Activated B cell treated with CpG ODN at 0.5 μM for 24 hours (primary cell): ENCODE measurements at regions not wholly inside any gene's neighbourhood (a gene's known extent, or its start where the extent isn't known, plus 50 kb on each side); places are given as distances from the start of the nearest gene placed in this dataset.
A peak's percentile ranks its signal among the peaks of the same experiment; 100 is the strongest.

Experiments
- ATAC-seq: fragments of 200-7000 bp; cut with Tn5 transposase; one replicate; pipeline ENCODE4 v1.10.0; 2021; ENCODE audit warnings: low read depth, mild to moderate bottlenecking, moderate library complexity
- CTCF ChIA-PET: fragments of 350-600 bp; sonication (Branson Sonifier 250); formaldehyde crosslinking; loops from one replicate; lab custom pipeline; 2021; ENCODE audit warnings: antibody characterized with exemption; lab: Charles Lee
- POLR2A ChIA-PET: fragments of 350-600 bp; sonication (Branson Sonifier 250); formaldehyde crosslinking; loops from one replicate; lab custom pipeline; 2021; ENCODE audit warnings: antibody characterized with exemption; lab: Charles Lee
- DNase-seq: peaks from one replicate; pipeline ENCODE4 v3.0.0; 2022
- H3K27ac Mint-ChIP-seq: one replicate; pipeline ENCODE4 v1.8.0; 2020; ENCODE audit warnings: mixed read lengths
- H3K27me3 Mint-ChIP-seq: one replicate; pipeline ENCODE4 v1.8.0; 2021; ENCODE audit warnings: mixed read lengths
- H3K36me3 Mint-ChIP-seq: one replicate; pipeline ENCODE4 v1.8.0; 2021; ENCODE audit warnings: low read depth, mixed read lengths
- H3K4me1 Mint-ChIP-seq: one replicate; pipeline ENCODE4 v1.8.0; 2021; ENCODE audit warnings: mixed read lengths
- H3K4me3 Mint-ChIP-seq: one replicate; pipeline ENCODE4 v1.8.0; 2020; ENCODE audit warnings: mild to moderate bottlenecking, mixed read lengths
- H3K9me3 Mint-ChIP-seq: one replicate; pipeline ENCODE4 v1.8.0; 2020; ENCODE audit warnings: mixed read lengths
- intact Hi-C: fragments of 100-400 bp; cut with micrococcal nuclease; formaldehyde crosslinking; loops from one replicate; pipeline ENCODE4 v1.15.1; 2024
- TF ChIP-seq, protein P1 (sequence below): fragments of 200-600 bp; IDR thresholded peaks from one replicate; pipeline ENCODE4 v1.8.0; 2022; ENCODE audit warnings: antibody characterized with exemption, mild to moderate bottlenecking

DNA sequence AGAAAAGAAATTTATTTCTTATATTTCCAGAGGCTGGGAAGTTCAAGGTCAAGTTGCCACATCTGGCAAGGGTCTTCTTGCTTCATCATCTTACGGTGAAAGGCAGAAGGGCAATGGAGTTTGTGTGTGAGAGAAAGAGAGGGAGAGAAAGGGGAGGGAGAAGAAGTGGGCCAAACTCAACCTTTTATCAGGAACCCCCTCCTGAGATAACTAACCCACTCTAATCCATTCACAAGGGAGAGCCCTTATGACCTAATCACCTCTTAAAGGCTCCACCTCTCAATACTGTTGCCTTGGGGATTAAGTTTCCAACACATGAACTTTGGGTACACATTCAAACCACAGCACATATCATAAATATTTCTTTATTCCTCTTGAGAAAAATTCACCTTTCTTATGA lies 203.3 kb upstream of the FAM241A start:
- TF ChIP-seq, protein P1, sequence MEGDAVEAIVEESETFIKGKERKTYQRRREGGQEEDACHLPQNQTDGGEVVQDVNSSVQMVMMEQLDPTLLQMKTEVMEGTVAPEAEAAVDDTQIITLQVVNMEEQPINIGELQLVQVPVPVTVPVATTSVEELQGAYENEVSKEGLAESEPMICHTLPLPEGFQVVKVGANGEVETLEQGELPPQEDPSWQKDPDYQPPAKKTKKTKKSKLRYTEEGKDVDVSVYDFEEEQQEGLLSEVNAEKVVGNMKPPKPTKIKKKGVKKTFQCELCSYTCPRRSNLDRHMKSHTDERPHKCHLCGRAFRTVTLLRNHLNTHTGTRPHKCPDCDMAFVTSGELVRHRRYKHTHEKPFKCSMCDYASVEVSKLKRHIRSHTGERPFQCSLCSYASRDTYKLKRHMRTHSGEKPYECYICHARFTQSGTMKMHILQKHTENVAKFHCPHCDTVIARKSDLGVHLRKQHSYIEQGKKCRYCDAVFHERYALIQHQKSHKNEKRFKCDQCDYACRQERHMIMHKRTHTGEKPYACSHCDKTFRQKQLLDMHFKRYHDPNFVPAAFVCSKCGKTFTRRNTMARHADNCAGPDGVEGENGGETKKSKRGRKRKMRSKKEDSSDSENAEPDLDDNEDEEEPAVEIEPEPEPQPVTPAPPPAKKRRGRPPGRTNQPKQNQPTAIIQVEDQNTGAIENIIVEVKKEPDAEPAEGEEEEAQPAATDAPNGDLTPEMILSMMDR, result no peak
- ATAC-seq (no peak), DNase-seq (no peak)
- Mint-ChIP-seq H3K27me3 (peaks cover 4% of the 10 kb centered on the region), H3K4me3 (no peak overlapping the region), H3K4me1 (no peaks in the 10 kb centered on the region), H3K27ac (no peak overlapping the region), H3K9me3 (no peaks in the 10 kb centered on the region), H3K36me3 (no peaks in the 10 kb centered on the region)
- intact Hi-C loops, result loop anchor here (10.0 kb wide), 1 partner anchor 663 kb away; no protein-coding TSS in a partner anchor
- ChIA-PET CTCF (no interaction called here), POLR2A (no interaction called here)

DNA sequence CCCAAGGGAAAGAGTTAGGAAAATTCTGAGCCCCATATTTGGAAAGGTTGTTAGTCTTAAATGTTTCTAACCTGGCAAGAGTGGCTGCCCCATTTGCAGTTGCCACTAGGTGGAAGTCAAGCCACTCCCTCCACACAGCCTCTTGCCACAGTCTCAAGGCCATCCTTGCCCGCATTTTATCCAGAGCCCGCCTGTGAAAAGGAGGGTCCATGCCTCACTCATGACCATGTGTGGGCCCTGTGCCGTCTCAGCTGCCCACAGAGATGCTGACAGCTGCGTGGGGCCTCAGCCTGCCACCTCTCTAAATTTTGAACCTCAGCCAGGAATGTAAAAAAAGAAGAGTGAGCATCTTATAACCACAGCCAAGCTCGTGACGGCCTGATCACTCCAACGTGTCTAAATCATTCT lies 201.5 kb upstream of the FAM241A start:
- no peaks in the 10 kb centered on the region for H3K9me3 Mint-ChIP-seq
- ATAC-seq (peak; percentile 57), DNase-seq (no peak)
- no peak overlapping the region for H3K4me3 Mint-ChIP-seq
- H3K27me3 Mint-ChIP-seq, result no peaks in the 10 kb centered on the region
- intact Hi-C loops, result loop anchor here (1.0 to 10.0 kb wide), 2 partner anchors 88 to 661 kb away; no protein-coding TSS in a partner anchor
- no peaks in the 10 kb centered on the region for H3K36me3 Mint-ChIP-seq
- ChIA-PET POLR2A (no interaction called here), CTCF (interaction anchor here (0.6 to 2.5 kb wide), 4 partner anchors 9 to 88 kb away, joined by 3 to 29 read pairs (median 6); no protein-coding TSS in a partner anchor)
- TF ChIP-seq, protein P1, result no peak
- H3K27ac Mint-ChIP-seq, result no peak overlapping the region
- no peaks in the 10 kb centered on the region for H3K4me1 Mint-ChIP-seq

DNA sequence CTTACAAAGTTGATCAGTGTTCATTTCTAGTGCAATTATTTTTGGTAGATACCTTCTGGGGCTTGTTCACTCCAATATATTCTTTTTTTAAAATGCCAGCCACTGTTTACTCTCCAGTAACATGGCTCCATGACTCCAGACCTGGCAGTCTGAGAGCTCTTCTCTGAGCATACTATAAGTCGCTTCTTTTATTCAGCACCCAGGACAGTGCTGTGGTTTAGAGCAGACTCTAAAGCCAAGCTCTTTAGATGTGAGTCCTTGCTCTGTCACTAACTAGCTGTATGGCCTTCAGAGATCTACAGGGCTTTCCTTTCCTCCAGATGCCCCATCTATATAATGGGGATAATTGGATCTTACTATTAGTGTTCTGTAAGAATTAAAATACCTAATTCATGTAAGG lies 200.2 kb upstream of the FAM241A start:
- Mint-ChIP-seq H3K27me3 (no peaks in the 10 kb centered on the region), H3K9me3 (peaks cover 4% of the 10 kb centered on the region), H3K27ac (no peak overlapping the region), H3K36me3 (no peaks in the 10 kb centered on the region), H3K4me1 (no peaks in the 10 kb centered on the region), H3K4me3 (no peak overlapping the region)
- CTCF ChIA-PET, result interaction anchor here (0.6 to 2.5 kb wide), 5 partner anchors 8 to 108 kb away, joined by 3 to 29 read pairs (median 4); no protein-coding TSS in a partner anchor
- POLR2A ChIA-PET, result no interaction called here
- intact Hi-C loops, result loop anchor here (10.0 kb wide), 1 partner anchor 660 kb away; no protein-coding TSS in a partner anchor
- TF ChIP-seq, protein P1, result no peak
- ATAC-seq (no peak), DNase-seq (no peak)

DNA sequence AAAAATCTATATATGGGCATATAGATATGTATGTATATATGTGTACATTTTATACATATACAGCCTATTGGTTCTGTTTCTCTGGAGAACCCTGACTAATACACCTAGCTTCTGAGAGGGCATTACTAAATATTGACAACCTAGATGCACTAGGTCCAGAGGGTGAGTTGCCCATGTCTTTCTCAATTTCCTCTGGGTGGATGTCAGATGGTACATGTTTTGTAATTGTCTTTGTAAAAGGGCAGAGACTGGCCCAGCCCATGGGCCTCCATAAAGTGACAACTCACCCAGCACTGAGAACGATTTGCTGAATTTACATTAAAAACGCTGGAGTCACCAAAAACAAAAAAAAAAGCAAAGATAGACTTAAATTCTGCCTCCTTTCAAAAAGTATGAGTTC lies 198.5 kb upstream of the FAM241A start:
- POLR2A ChIA-PET, result no interaction called here
- H3K9me3 Mint-ChIP-seq, result peaks cover 10% of the 10 kb centered on the region
- TF ChIP-seq, protein P1, result no peak
- no peak for ATAC-seq
- no peaks in the 10 kb centered on the region for H3K27me3 Mint-ChIP-seq
- no peak for DNase-seq
- intact Hi-C loops, result loop anchor here (10.0 kb wide), 1 partner anchor 658 kb away; no protein-coding TSS in a partner anchor
- CTCF ChIA-PET, result no interaction called here
- no peak overlapping the region for H3K27ac Mint-ChIP-seq
- no peaks in the 10 kb centered on the region for H3K4me1 Mint-ChIP-seq
- no peaks in the 10 kb centered on the region for H3K36me3 Mint-ChIP-seq
- H3K4me3 Mint-ChIP-seq, result no peak overlapping the region

DNA sequence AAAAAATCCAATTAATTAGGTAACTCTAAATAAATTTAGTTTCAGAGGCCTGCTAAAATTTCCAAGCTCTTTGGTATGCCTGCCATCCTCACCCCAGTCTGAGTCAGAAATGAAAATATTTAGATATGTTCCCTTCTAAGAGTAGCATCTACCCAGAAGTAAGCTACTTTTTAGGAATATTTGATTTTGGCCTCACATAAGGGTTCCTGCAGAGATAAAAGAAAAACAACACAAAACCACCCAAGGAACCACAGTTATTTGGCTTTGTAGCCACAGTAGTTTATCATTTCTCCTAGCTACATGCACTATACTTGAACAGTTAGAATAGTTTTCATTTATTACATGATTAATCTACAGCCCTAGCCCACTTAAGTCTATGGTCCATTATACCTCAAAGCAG lies 192.6 kb upstream of the FAM241A start:
- TF ChIP-seq, protein P1, result no peak
- DNase-seq (no peak), ATAC-seq (no peak)
- H3K4me3 Mint-ChIP-seq, result no peak overlapping the region
- H3K9me3 Mint-ChIP-seq, result peaks cover 10% of the 10 kb centered on the region
- peaks cover 4% of the 10 kb centered on the region for H3K27me3 Mint-ChIP-seq
- POLR2A ChIA-PET, result no interaction called here
- no peaks in the 10 kb centered on the region for H3K36me3 Mint-ChIP-seq
- intact Hi-C loops, result no loop called here
- CTCF ChIA-PET, result interaction anchor here (1.2 kb wide), 1 partner anchor 8 kb away, joined by 4 read pairs; no protein-coding TSS in a partner anchor
- no peaks in the 10 kb centered on the region for H3K4me1 Mint-ChIP-seq
- no peak overlapping the region for H3K27ac Mint-ChIP-seq
